ENCODE measurements at regions not wholly inside any gene's neighbourhood (a gene's known extent, or its start where the extent isn't known, plus 50 kb on each side); places are given as distances from the start of the nearest gene placed in this dataset.

DNA sequence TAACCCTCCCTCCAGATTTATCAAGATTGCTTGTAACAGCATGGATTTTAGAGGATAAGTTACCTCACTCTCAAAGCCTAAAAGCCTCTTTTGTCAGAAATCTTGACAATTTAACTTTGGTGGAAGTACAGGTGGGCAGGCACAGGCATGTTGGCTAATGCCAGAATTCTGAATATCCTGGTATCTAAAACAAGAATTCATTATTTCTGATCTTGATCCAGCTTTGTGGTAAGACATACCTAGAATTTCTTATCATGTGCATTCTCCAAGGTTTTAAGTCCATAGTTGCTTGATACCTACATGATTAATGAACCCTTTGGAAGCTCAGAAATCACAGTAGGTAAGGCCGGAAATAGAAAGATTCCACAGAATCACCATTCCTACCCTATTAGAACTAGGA lies 109.9 kb upstream of the TTC14 start:
- TF ChIP-seq POLR2AphosphoS5 (IDR thresholded peaks at IDR 0.05) (no peak), POLR2A (IDR thresholded peaks at IDR 0.05) (no peak), EP300 (IDR thresholded peaks at IDR 0.05) (no peak)
- TF ChIP-seq, protein P1, sequence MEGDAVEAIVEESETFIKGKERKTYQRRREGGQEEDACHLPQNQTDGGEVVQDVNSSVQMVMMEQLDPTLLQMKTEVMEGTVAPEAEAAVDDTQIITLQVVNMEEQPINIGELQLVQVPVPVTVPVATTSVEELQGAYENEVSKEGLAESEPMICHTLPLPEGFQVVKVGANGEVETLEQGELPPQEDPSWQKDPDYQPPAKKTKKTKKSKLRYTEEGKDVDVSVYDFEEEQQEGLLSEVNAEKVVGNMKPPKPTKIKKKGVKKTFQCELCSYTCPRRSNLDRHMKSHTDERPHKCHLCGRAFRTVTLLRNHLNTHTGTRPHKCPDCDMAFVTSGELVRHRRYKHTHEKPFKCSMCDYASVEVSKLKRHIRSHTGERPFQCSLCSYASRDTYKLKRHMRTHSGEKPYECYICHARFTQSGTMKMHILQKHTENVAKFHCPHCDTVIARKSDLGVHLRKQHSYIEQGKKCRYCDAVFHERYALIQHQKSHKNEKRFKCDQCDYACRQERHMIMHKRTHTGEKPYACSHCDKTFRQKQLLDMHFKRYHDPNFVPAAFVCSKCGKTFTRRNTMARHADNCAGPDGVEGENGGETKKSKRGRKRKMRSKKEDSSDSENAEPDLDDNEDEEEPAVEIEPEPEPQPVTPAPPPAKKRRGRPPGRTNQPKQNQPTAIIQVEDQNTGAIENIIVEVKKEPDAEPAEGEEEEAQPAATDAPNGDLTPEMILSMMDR (IDR thresholded peaks at IDR 0.05): no peak

All from suprapubic skin (tissue), 4 donors.